Skeletal muscle satellite cell (primary cell): ENCODE measurements at regions not wholly inside any gene's neighbourhood (a gene's known extent, or its start where the extent isn't known, plus 50 kb on each side); places are given as distances from the start of the nearest gene placed in this dataset.

ENCODE experiments used
- H3K27me3 ChIP-seq: 2 replicates; pipeline ENCODE4 v1.7.0; 2013; ENCODE audit warnings: low read length; ENCODE audit not compliant: control insufficient read depth, insufficient read depth
- H3K36me3 ChIP-seq: 2 replicates; pipeline ENCODE4 v1.7.0; 2013; ENCODE audit warnings: mild to moderate bottlenecking, control low read depth, low read length; ENCODE audit not compliant: insufficient read depth
- H3K4me1 ChIP-seq: 2 replicates; pipeline ENCODE4 v1.7.0; 2013; ENCODE audit warnings: low read length; ENCODE audit not compliant: control insufficient read depth, insufficient read depth
- H3K4me2 ChIP-seq: 2 replicates; pipeline ENCODE4 v1.7.0; 2013; ENCODE audit warnings: mild to moderate bottlenecking, low read length
- H3K4me3 ChIP-seq: 2 replicates; pipeline ENCODE4 v1.7.0; 2013; ENCODE audit warnings: low read length
- H3K9ac ChIP-seq: 2 replicates; pipeline ENCODE4 v1.7.0; 2013; ENCODE audit warnings: mild to moderate bottlenecking, low read depth, low read length, moderate library complexity
- H3K9me3 ChIP-seq: replicated peaks from 2 replicates; pipeline ENCODE4 v1.7.0; 2013; ENCODE audit warnings: mild to moderate bottlenecking, control low read depth, low read length

DNA sequence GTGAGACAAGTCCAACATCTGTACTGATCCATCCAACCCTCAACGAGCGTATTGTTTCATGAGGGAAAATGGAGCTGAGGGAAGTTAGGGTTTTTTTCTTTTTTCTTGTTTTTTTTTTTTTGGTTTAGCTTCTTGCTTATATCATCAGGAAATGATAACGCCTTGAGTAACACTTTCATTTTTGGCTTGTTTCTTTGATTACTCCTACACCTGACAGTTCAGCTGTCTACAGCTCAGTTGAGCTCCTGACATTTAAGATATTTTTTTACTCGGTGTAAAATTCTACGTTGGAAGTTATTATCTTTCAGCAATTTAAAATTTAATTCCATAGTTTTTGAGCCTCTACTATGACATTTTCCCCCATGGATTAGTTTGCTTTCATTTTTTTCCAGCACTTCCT is 691.0 kb upstream of the HTR2C start:
- H3K4me1 ChIP-seq: no peaks in the 10 kb centered on the region
- H3K9ac ChIP-seq: no peak overlapping the region
- no peaks in the 10 kb centered on the region for H3K36me3 ChIP-seq
- no peak overlapping the region for H3K4me3 ChIP-seq
- H3K9me3 ChIP-seq: no peaks in the 10 kb centered on the region
- H3K4me2 ChIP-seq: no peak overlapping the region
- peaks cover 5% of the 10 kb centered on the region for H3K27me3 ChIP-seq

DNA sequence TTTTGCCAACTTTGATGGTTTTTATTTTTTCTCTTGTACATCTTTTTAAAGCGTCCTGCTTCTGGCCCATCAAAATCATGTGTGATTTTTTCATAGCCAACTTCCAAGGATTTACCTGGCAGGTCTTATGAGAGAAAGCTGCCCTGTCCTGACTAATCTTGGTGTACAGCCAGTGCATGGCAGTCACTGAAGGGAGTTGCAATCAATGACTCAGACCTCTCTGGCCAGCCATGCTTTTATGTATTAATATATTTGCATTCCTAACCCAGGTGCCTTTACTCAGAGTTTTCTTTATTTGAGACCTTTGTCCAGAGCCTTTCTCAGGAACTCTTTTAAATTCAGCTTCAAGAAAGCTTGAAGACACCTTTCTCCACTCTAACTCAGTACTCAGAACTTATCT is 691.5 kb upstream of the HTR2C start:
- no peaks in the 10 kb centered on the region for H3K4me1 ChIP-seq
- H3K36me3 ChIP-seq: no peaks in the 10 kb centered on the region
- H3K9ac ChIP-seq: no peak overlapping the region
- peaks cover 5% of the 10 kb centered on the region for H3K27me3 ChIP-seq
- H3K4me3 ChIP-seq: no peak overlapping the region
- no peak overlapping the region for H3K4me2 ChIP-seq
- H3K9me3 ChIP-seq: no peaks in the 10 kb centered on the region

DNA sequence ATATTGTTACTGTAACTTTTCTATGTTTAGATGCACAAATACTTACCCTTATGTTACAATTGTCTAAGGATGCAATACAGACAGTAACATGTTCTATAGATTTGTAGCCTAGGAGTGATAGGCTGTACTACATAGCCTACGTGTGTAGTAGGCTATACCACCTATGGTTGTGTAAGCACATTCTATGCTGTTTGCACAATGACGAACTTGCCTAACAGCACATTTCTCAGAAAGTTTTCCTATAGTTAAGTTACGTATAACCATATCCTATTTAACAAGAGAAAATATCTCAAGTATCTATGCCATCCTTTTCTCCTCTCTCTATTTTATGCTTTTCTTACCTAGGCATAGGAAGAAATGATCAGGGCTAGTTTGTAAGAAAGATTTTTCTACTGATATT is 710.8 kb upstream of the HTR2C start:
- Histone ChIP-seq H3K4me3 (no peak overlapping the region), H3K4me1 (no peaks in the 10 kb centered on the region), H3K27me3 (peaks cover 5% of the 10 kb centered on the region), H3K9me3 (no peaks in the 10 kb centered on the region), H3K36me3 (no peaks in the 10 kb centered on the region), H3K4me2 (no peak overlapping the region), H3K9ac (no peak overlapping the region)

GRCh38 chrX:113868711-113869110 is 715.2 kb upstream of the HTR2C start:
- Histone ChIP-seq H3K4me2 (no peak overlapping the region), H3K4me1 (no peaks in the 10 kb centered on the region), H3K9me3 (no peaks in the 10 kb centered on the region), H3K4me3 (no peak overlapping the region), H3K9ac (no peak overlapping the region), H3K36me3 (no peaks in the 10 kb centered on the region), H3K27me3 (peaks cover 2% of the 10 kb centered on the region)

- Histone ChIP-seq H3K4me3 (no peak overlapping the region), H3K9ac (no peak overlapping the region)
Measured at GRCh38 chrX:113868177-113868576, 715.7 kb upstream of the HTR2C start.

DNA sequence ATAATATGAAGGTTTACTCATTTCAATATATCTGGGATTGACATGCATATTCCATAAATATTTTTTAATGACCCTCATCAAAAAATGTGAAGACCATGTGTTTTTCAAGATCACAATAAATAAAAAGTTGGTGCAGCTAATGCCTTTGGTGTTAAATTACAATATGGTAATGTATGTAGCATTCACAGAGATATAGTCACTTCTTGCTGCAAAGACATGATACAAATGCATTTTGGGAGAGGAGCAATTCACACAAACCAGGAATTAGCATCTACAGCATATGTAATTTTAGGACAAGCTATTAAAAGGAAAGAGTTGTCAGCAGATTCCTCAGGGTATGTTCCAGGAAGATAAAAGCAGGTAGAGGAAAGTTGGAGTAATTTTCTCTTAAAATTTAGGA is 734.5 kb upstream of the HTR2C start:
- no peaks in the 10 kb centered on the region for H3K4me1 ChIP-seq
- no peaks in the 10 kb centered on the region for H3K27me3 ChIP-seq
- no peaks in the 10 kb centered on the region for H3K9me3 ChIP-seq
- no peak overlapping the region for H3K4me3 ChIP-seq
- H3K36me3 ChIP-seq: no peaks in the 10 kb centered on the region
- H3K4me2 ChIP-seq: no peak overlapping the region
- H3K9ac ChIP-seq: no peak overlapping the region

More at GRCh38 chrX:113868177-113868576, 715.7 kb upstream of the HTR2C start:
- Histone ChIP-seq H3K4me1 (no peaks in the 10 kb centered on the region), H3K36me3 (no peaks in the 10 kb centered on the region), H3K27me3 (peaks cover 2% of the 10 kb centered on the region), H3K9me3 (no peaks in the 10 kb centered on the region), H3K4me2 (no peak overlapping the region)

DNA sequence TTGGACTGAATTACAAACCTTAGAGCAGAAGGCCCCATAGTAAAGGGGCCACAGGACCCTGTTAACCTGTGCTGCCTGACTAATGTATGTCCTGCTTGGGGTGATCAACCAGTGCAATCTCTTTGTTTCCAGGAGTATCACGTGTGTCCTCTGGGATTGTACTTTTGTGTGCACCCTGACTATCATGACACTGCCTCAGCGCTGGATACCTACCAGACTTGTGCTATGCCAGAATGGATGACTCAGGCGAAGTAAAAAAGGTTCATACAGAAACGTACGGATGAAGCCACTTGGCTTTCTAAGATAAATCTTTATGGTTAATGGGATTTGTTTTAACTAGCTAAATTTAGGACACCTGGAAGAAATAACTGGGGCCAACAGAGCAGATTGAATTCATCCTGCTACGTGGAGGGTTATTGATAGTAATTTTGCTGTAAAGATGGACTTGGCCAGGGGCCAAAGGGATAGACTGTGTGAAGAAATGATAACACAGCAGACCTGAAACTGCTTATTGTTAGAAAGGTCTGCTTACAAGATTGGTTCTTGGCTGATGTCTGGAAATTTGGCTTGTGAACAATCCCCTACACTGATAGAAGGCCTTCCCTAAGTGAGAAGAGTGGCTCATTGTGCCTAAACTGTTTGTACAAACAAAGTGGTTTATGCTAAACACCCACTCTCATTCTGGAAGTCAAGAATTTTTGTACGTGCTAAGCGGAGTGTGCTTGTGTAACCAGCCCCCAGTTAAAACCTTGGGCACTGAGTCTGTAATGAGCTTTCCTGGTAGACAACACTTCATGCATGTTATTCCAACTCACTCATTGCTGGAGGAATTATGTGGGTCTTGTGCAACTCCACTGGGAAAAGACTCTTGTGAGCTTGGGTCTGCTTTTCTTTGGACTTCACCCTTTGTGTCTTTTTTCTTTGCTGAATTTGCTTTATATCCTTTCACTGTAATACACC is 750.5 kb upstream of the HTR2C start:
- Histone ChIP-seq H3K9me3 (no peaks in the 10 kb centered on the region), H3K4me3 (no peak overlapping the region), H3K4me2 (no peak overlapping the region), H3K36me3 (no peaks in the 10 kb centered on the region), H3K4me1 (no peaks in the 10 kb centered on the region), H3K27me3 (peaks cover 13% of the 10 kb centered on the region), H3K9ac (no peak overlapping the region)

- Histone ChIP-seq H3K4me2 (no peak overlapping the region), H3K36me3 (no peaks in the 10 kb centered on the region), H3K4me1 (no peaks in the 10 kb centered on the region), H3K4me3 (no peak overlapping the region), H3K9me3 (no peaks in the 10 kb centered on the region), H3K9ac (no peak overlapping the region), H3K27me3 (peaks cover 7% of the 10 kb centered on the region)
Measured at GRCh38 chrX:113828470-113828869, 755.4 kb upstream of the HTR2C start.

DNA sequence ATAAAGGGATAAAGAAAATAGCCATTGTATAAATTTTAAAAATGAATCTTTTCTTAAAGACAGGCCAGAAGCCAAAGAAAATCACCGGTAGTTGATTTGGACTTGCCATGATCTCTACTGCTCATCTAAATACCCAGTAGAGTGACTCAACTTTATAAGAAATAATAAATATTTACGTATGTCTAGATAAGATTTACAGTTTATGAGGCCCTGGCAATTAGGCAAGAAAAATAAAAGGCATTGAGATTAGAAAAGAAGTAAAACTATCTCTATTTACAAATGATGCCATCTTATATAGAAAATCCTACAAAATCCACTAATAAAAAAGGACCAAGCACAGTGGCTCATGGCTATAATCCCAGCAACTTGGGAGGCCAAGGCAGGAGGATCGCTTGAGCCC is 765.5 kb upstream of the HTR2C start:
- no peaks in the 10 kb centered on the region for H3K27me3 ChIP-seq

GRCh38 chrX:113804819-113805218 is 779.1 kb upstream of the HTR2C start:
- H3K4me3 ChIP-seq: no peak overlapping the region
- no peaks in the 10 kb centered on the region for H3K4me1 ChIP-seq
- peaks cover 18% of the 10 kb centered on the region for H3K27me3 ChIP-seq
- no peak overlapping the region for H3K9ac ChIP-seq
- H3K36me3 ChIP-seq: no peaks in the 10 kb centered on the region
- H3K4me2 ChIP-seq: no peak overlapping the region
- H3K9me3 ChIP-seq: no peaks in the 10 kb centered on the region

More for the DNA sequence above, 765.5 kb upstream of the HTR2C start:
- Histone ChIP-seq H3K9ac (no peak overlapping the region), H3K9me3 (no peaks in the 10 kb centered on the region), H3K4me3 (no peak overlapping the region), H3K36me3 (no peaks in the 10 kb centered on the region), H3K4me2 (no peak overlapping the region), H3K4me1 (no peaks in the 10 kb centered on the region)

DNA sequence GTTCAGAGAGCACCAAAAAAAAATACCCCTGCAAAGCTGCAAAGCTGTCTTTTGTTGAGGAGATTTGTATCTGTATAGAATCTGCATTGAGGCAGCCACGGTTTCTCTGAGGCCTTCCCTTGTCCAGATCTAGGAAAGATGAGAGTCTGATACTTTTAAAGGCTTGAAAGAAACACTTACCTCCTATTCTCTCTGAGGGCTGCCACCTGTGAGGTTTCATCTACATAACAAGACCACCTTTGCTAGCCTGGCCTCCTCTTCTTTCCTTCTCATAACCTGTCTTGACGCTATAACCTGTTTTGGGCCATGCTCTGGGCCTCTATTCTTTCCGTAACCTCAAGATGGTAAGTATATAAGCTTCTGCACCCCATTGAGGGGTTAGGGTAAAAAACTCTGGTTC is 779.6 kb upstream of the HTR2C start:
- Histone ChIP-seq H3K4me2 (no peak overlapping the region), H3K9me3 (no peaks in the 10 kb centered on the region), H3K9ac (no peak overlapping the region), H3K27me3 (peaks cover 22% of the 10 kb centered on the region), H3K4me3 (no peak overlapping the region), H3K36me3 (no peaks in the 10 kb centered on the region), H3K4me1 (no peaks in the 10 kb centered on the region)

DNA sequence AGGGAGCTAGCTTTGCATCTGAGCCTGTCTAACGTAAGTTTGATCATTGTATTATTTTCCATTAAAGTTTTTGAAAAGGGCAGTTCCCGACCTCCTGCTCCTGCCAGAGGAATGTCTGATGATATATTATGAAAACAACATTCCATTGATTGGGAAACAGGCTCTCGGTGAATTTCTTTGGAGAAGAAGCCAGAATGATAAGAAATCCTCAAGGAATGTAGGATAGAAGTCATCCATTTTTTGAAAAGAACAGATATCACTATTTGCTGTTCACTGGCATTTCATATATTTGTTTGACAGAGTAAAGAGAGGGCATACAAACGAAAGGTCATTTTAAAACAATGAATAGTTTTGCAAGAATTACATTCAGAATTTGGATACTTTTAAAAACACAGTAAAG is 781.0 kb upstream of the HTR2C start:
- H3K4me3 ChIP-seq: no peak overlapping the region
- no peaks in the 10 kb centered on the region for H3K4me1 ChIP-seq
- H3K9ac ChIP-seq: no peak overlapping the region
- H3K27me3 ChIP-seq: peaks cover 25% of the 10 kb centered on the region
- no peaks in the 10 kb centered on the region for H3K36me3 ChIP-seq
- H3K9me3 ChIP-seq: no peaks in the 10 kb centered on the region
- H3K4me2 ChIP-seq: no peak overlapping the region
